SU-DHL-6 (cell line): ENCODE measurements at regions not wholly inside any gene's neighbourhood (a gene's known extent, or its start where the extent isn't known, plus 50 kb on each side); places are given as distances from the start of the nearest gene placed in this dataset.

Experiments used
- H2AFZ ChIP-seq: fragments of 200-600 bp; sonication (generic); 2 replicates; pipeline ENCODE4 v1.6.1; 2014; ENCODE audit warnings: low read depth, mild to moderate bottlenecking, moderate library complexity, mixed read lengths, antibody characterized with exemption, low read length; ENCODE audit not compliant: severe bottlenecking
- H3F3A ChIP-seq: fragments of 200-600 bp; shearing (Covaris generic); 2 replicates; pipeline ENCODE4 v1.6.0; 2016; ENCODE audit warnings: antibody characterized with exemption, mild to moderate bottlenecking; ENCODE audit not compliant: insufficient read depth
- H3K27ac ChIP-seq: fragments of 200-600 bp; sonication (generic); 2 replicates; pipeline ENCODE4 v1.5.1; 2016; ENCODE audit warnings: low read depth, mild to moderate bottlenecking, low read length, moderate library complexity, mixed read lengths
- H3K27me3 ChIP-seq: fragments of 200-600 bp; sonication (generic), shearing (Covaris generic); 2 replicates; pipeline ENCODE4 v1.6.0; 2014; ENCODE audit warnings: mild to moderate bottlenecking, low read length
- H3K36me3 ChIP-seq: fragments of 200-600 bp; sonication (generic); 2 replicates; pipeline ENCODE4 v1.6.1; 2014; ENCODE audit warnings: mild to moderate bottlenecking, low read length, mixed read lengths
- H3K4me2 ChIP-seq: fragments of 300-600, 200-600 bp; shearing (Covaris generic), sonication (generic); 2 replicates; pipeline ENCODE4 v1.6.0; 2014; ENCODE audit warnings: low read length, low read depth, mild to moderate bottlenecking; ENCODE audit not compliant: poor library complexity, severe bottlenecking
- H3K4me3 ChIP-seq: fragments of 200-600 bp; sonication (generic); 2 replicates; pipeline ENCODE4 v1.5.1; 2014; ENCODE audit warnings: antibody characterized with exemption, low read length, mild to moderate bottlenecking, mixed read lengths; ENCODE audit not compliant: insufficient read depth, poor library complexity, severe bottlenecking
- H3K79me2 ChIP-seq: fragments of 200-600 bp; sonication (generic); 2 replicates; pipeline ENCODE4 v1.6.1; 2014; ENCODE audit warnings: mild to moderate bottlenecking, low read length, moderate library complexity; ENCODE audit not compliant: insufficient read depth
- H3K9ac ChIP-seq: fragments of 200-600 bp; sonication (generic); 2 replicates; pipeline ENCODE4 v1.7.0; 2014; ENCODE audit warnings: mild to moderate bottlenecking, low read length
- H3K9me2 ChIP-seq: fragments of 200-600 bp; sonication (generic); replicated peaks from 2 replicates; pipeline ENCODE4 v1.6.1; 2014; ENCODE audit warnings: low read length; ENCODE audit not compliant: insufficient read depth
- H3K9me3 ChIP-seq: fragments of 200-600 bp; sonication (generic); 2 replicates; pipeline ENCODE4 v1.6.1; 2014; ENCODE audit warnings: low read length, mixed read lengths; ENCODE audit not compliant: insufficient read depth
- H4K20me1 ChIP-seq: fragments of 200-600 bp; sonication (generic); 2 replicates; pipeline ENCODE4 v1.6.1; 2014; ENCODE audit warnings: low read depth, mild to moderate bottlenecking, antibody characterized with exemption, low read length, moderate library complexity, mixed read lengths
- CTCF ChIP-seq: fragments of 200-600 bp; sonication (generic); IDR thresholded peaks from one replicate; pipeline ENCODE4 v1.5.1; 2017; ENCODE audit warnings: antibody characterized with exemption, mild to moderate bottlenecking, low read length, moderate library complexity; ENCODE audit not compliant: insufficient read depth, poor library complexity, severe bottlenecking
- EZH2phosphoT487 ChIP-seq: fragments of 200-600 bp; sonication (generic), shearing (Covaris generic); conservative IDR thresholded peaks from 2 replicates; pipeline ENCODE4 v1.6.1; 2018; ENCODE audit warnings: mild to moderate bottlenecking, antibody characterized with exemption, low read length, moderate library complexity, mixed read lengths

- Histone ChIP-seq H4K20me1 (no peaks in the 10 kb centered on the region), H3K36me3 (no peaks in the 10 kb centered on the region), H3K4me2 (no peak overlapping the region), H2AFZ (no peak overlapping the region), H3K27ac (no peak overlapping the region), H3K9me3 (no peaks in the 10 kb centered on the region), H3K9me2 (no peaks in the 10 kb centered on the region), H3F3A (no peaks in the 10 kb centered on the region), H3K27me3 (no peaks in the 10 kb centered on the region), H3K4me3 (no peak overlapping the region), H3K9ac (no peak overlapping the region), H3K79me2 (no peaks in the 10 kb centered on the region)
- no peak for TF ChIP-seq CTCF
- TF ChIP-seq EZH2phosphoT487: no peak
Observed at GRCh38 chr17:45645330-45645729, 138.8 kb upstream of the CRHR1 start.

- H3K27me3 ChIP-seq: no peaks in the 10 kb centered on the region
- no peak overlapping the region for H3K27ac ChIP-seq
- H4K20me1 ChIP-seq: no peaks in the 10 kb centered on the region
- no peaks in the 10 kb centered on the region for H3K9me3 ChIP-seq
- no peaks in the 10 kb centered on the region for H3K79me2 ChIP-seq
- no peak overlapping the region for H3K4me3 ChIP-seq
- H3F3A ChIP-seq: no peaks in the 10 kb centered on the region
- no peak overlapping the region for H3K9ac ChIP-seq
- H2AFZ ChIP-seq: no peak overlapping the region
- H3K4me2 ChIP-seq: no peak overlapping the region
- H3K9me2 ChIP-seq: no peaks in the 10 kb centered on the region
- no peak for TF ChIP-seq EZH2phosphoT487
- no peak for TF ChIP-seq CTCF
- H3K36me3 ChIP-seq: no peaks in the 10 kb centered on the region
Observed at GRCh38 chr17:45646288-45646988, 137.7 kb upstream of the CRHR1 start.

GRCh38 chr17:45648642-45649041 lies 135.5 kb upstream of the CRHR1 start:
- TF ChIP-seq EZH2phosphoT487: no peak
- no peak for TF ChIP-seq CTCF
- no peaks in the 10 kb centered on the region for H3K9me2 ChIP-seq
- no peaks in the 10 kb centered on the region for H3K36me3 ChIP-seq
- H3K27ac ChIP-seq: no peak overlapping the region
- no peak overlapping the region for H3K4me2 ChIP-seq
- H3K79me2 ChIP-seq: no peaks in the 10 kb centered on the region
- H2AFZ ChIP-seq: no peak overlapping the region
- no peaks in the 10 kb centered on the region for H4K20me1 ChIP-seq
- H3F3A ChIP-seq: no peaks in the 10 kb centered on the region
- no peak overlapping the region for H3K9ac ChIP-seq
- no peaks in the 10 kb centered on the region for H3K9me3 ChIP-seq
- H3K27me3 ChIP-seq: no peaks in the 10 kb centered on the region
- H3K4me3 ChIP-seq: no peak overlapping the region
